HepG2 (cell line): ENCODE measurements at regions not wholly inside any gene's neighbourhood (a gene's known extent, or its start where the extent isn't known, plus 50 kb on each side); places are given as distances from the start of the nearest gene placed in this dataset.

Experiments used
- AFF4 ChIP-seq: sonication (generic); formaldehyde crosslinking; IDR thresholded peaks from 2 replicates; pipeline ENCODE4 v1.4.0; 2020; ENCODE audit warnings: missing genetic modification reagents
- CREB1 ChIP-seq, 2 experiments: fragments of 450-650 bp in 1 of 2; IDR thresholded peaks; 2 replicates each; pipeline ENCODE4 v1.6.1; 2016 to 2017; ENCODE audit warnings: control low read depth in 1 of 2, mild to moderate bottlenecking in 1 of 2, missing compliant biosample characterization in 1 of 2, missing genetic modification characterization in 1 of 2
- CTCF ChIP-seq: sonication (generic); formaldehyde crosslinking; IDR thresholded peaks from 2 replicates; pipeline ENCODE4 v1.5.0; 2020; ENCODE audit warnings: mild to moderate bottlenecking, missing genetic modification reagents, moderate library complexity
- DNMT1 ChIP-seq: sonication (generic); formaldehyde crosslinking; IDR thresholded peaks from 2 replicates; pipeline ENCODE4 v1.5.1; 2020; ENCODE audit warnings: mild to moderate bottlenecking, missing genetic modification reagents
- NR3C1 ChIP-seq: sonication (generic); formaldehyde crosslinking; IDR thresholded peaks from 2 replicates; pipeline ENCODE4 v1.4.0; 2020; ENCODE audit warnings: missing genetic modification reagents
- POLR2AphosphoS5 ChIP-seq: IDR thresholded peaks from 2 replicates; pipeline ENCODE4 v1.6.1; 2012; ENCODE audit warnings: low read depth, low read length
- PPARG ChIP-seq: conservative IDR thresholded peaks from 2 replicates; pipeline ENCODE4 v1.6.1; 2016; ENCODE audit warnings: missing biosample characterization, missing genetic modification reagents
- REST ChIP-seq, 2 experiments: IDR thresholded peaks; 2 replicates each; pipeline ENCODE4 v1.6.1; 2011 to 2012; ENCODE audit warnings: low read length in 2 of 2, borderline replicate concordance in 1 of 2, low read depth in 1 of 2, mild to moderate bottlenecking in 1 of 2, moderate library complexity in 1 of 2
- TEAD2 ChIP-seq: sonication (generic); formaldehyde crosslinking; IDR thresholded peaks from 2 replicates; pipeline ENCODE4 v1.9.0; 2021; ENCODE audit warnings: missing genetic modification reagents
- UBTF ChIP-seq: sonication (generic); formaldehyde crosslinking; IDR thresholded peaks from 2 replicates; pipeline ENCODE4 v1.4.0; 2020; ENCODE audit warnings: mild to moderate bottlenecking, missing genetic modification reagents
- ZNF225 ChIP-seq: sonication (generic); formaldehyde crosslinking; IDR thresholded peaks from 2 replicates; pipeline ENCODE4 v1.4.0; 2020; ENCODE audit warnings: mild to moderate bottlenecking, missing genetic modification reagents
- ZNF75D ChIP-seq: sonication (generic); formaldehyde crosslinking; IDR thresholded peaks from 2 replicates; pipeline ENCODE4 v1.8.1; 2023; ENCODE audit warnings: missing genetic modification reagents, mild to moderate bottlenecking, borderline replicate concordance

GRCh38 chr6:112620812-112621569 lies 273.9 kb downstream of the RFPL4B start:
- no peak for TF ChIP-seq POLR2AphosphoS5
- TF ChIP-seq CREB1 (IDR thresholded peaks at IDR 0.05) = no peak
- no peak for TF ChIP-seq CREB1 (CRISPR knock-in tag; IDR thresholded peaks at IDR 0.05)
- TF ChIP-seq DNMT1 (CRISPR knock-in tag) = no peak
- no peak for TF ChIP-seq TEAD2 (CRISPR knock-in tag)
- no peak for TF ChIP-seq NR3C1 (CRISPR knock-in tag)
- TF ChIP-seq PPARG = no peak
- no peak for TF ChIP-seq REST (IDR thresholded peaks at IDR 0.05; ENCODE audit: borderline replicate concordance in 1 of 2, low read depth in 1 of 2, low read length in 2 of 2)
- no peak for TF ChIP-seq ZNF75D (CRISPR knock-in tag)
- TF ChIP-seq ZNF225 (CRISPR knock-in tag) = no peak
- TF ChIP-seq UBTF (CRISPR knock-in tag) = no peak
- no peak for TF ChIP-seq AFF4 (CRISPR knock-in tag)
- no peak for TF ChIP-seq CTCF (CRISPR knock-in tag)
